Liver (tissue), 8 donors: ENCODE measurements at regions not wholly inside any gene's neighbourhood (a gene's known extent, or its start where the extent isn't known, plus 50 kb on each side); places are given as distances from the start of the nearest gene placed in this dataset.

Source experiments
- DNase-seq: peaks from one replicate; pipeline ENCODE4 v3.0.0-alpha.2; 2017; ENCODE audit warnings: low spot score
- H3K27ac ChIP-seq, 2 donors: one replicate each; pipeline ENCODE4 v1.7.0; 2013; ENCODE audit warnings: inconsistent platforms in 2 of 2, low read length in 2 of 2, control low read depth in 1 of 2, low read depth in 1 of 2, mild to moderate bottlenecking in 1 of 2
- H3K27me3 ChIP-seq, 4 donors: one replicate each; pipeline versions ENCODE4 v1.6.1 to v1.7.0; 2013; ENCODE audit warnings: low read length in 3 of 4, inconsistent platforms in 1 of 4, mild to moderate bottlenecking in 1 of 4, moderate library complexity in 1 of 4; ENCODE audit not compliant: control insufficient read depth in 4 of 4, insufficient read depth in 4 of 4
- H3K36me3 ChIP-seq, 4 donors: one replicate each; pipeline versions ENCODE4 v1.6.1 to v1.7.0; 2013; ENCODE audit warnings: low read length in 3 of 4, mild to moderate bottlenecking in 3 of 4, low read depth in 1 of 4, moderate library complexity in 1 of 4; ENCODE audit not compliant: control insufficient read depth in 4 of 4, insufficient read depth in 3 of 4
- H3K4me1 ChIP-seq, 4 donors: one replicate each; pipeline versions ENCODE4 v1.6.1 to v1.7.0; 2013; ENCODE audit warnings: low read length in 3 of 4, mild to moderate bottlenecking in 3 of 4, moderate library complexity in 1 of 4; ENCODE audit not compliant: control insufficient read depth in 4 of 4, insufficient read depth in 4 of 4
- H3K4me3 ChIP-seq, 3 donors: one replicate each; pipeline versions ENCODE4 v1.6.1 to v1.7.0; 2013; ENCODE audit warnings: low read length in 3 of 3, control low read depth in 1 of 3, low read depth in 1 of 3, mild to moderate bottlenecking in 1 of 3
- H3K9ac ChIP-seq, 2 donors: one replicate each; pipeline ENCODE4 v1.7.0; 2013; ENCODE audit warnings: low read length in 2 of 2, mild to moderate bottlenecking in 2 of 2, moderate library complexity in 2 of 2, control low read depth in 1 of 2, low read depth in 1 of 2
- H3K9me3 ChIP-seq, 4 donors: one replicate each; pipeline versions ENCODE4 v1.6.1 to v1.7.0; 2013; ENCODE audit warnings: low read length in 3 of 4; ENCODE audit not compliant: control insufficient read depth in 4 of 4
- ATF3 ChIP-seq: IDR thresholded peaks from 2 replicates; pipeline ENCODE4 v1.6.1; 2016; ENCODE audit warnings: antibody characterized with exemption
- EGR1 ChIP-seq, 2 donors: IDR thresholded peaks; 2 replicates each; pipeline ENCODE4 v1.6.1; 2016 to 2018; ENCODE audit warnings: antibody characterized with exemption in 2 of 2, low read depth in 2 of 2
- FOXA1 ChIP-seq: IDR thresholded peaks from 2 replicates; pipeline ENCODE4 v1.6.1; 2016; ENCODE audit warnings: antibody characterized with exemption
- FOXA2 ChIP-seq: IDR thresholded peaks from 2 replicates; pipeline ENCODE4 v1.6.1; 2016; ENCODE audit warnings: antibody characterized with exemption
- GABPA ChIP-seq, 2 donors: IDR thresholded peaks in 1 of 2; conservative IDR thresholded peaks in 1 of 2; 2 replicates each; pipeline ENCODE4 v1.6.1; 2016; ENCODE audit warnings: antibody characterized with exemption in 2 of 2, mild to moderate bottlenecking in 1 of 2, moderate library complexity in 1 of 2
- HNF4A ChIP-seq, 2 donors: conservative IDR thresholded peaks; 2 replicates each; pipeline ENCODE4 v1.6.1; 2016; ENCODE audit warnings: antibody characterized with exemption in 2 of 2, mild to moderate bottlenecking in 2 of 2
- HNF4G ChIP-seq: IDR thresholded peaks from 2 replicates; pipeline ENCODE4 v1.6.1; 2016; ENCODE audit warnings: antibody characterized with exemption
- JUND ChIP-seq, 2 donors: IDR thresholded peaks; 2 replicates each; pipeline ENCODE4 v1.6.1; 2016; ENCODE audit warnings: antibody characterized with exemption in 2 of 2
- MAX ChIP-seq: IDR thresholded peaks from 2 replicates; pipeline ENCODE4 v1.6.1; 2016; ENCODE audit warnings: antibody characterized with exemption
- NR2F2 ChIP-seq: IDR thresholded peaks from 2 replicates; pipeline ENCODE4 v1.6.1; 2016; ENCODE audit warnings: antibody characterized with exemption
- RAD21 ChIP-seq, 2 donors: IDR thresholded peaks; 2 replicates each; pipeline ENCODE4 v1.6.1; 2016; ENCODE audit warnings: antibody characterized with exemption in 2 of 2, mild to moderate bottlenecking in 2 of 2
- REST ChIP-seq: IDR thresholded peaks from 2 replicates; pipeline ENCODE4 v1.6.1; 2016; ENCODE audit warnings: antibody characterized with exemption, mild to moderate bottlenecking
- RXRA ChIP-seq, 2 donors: IDR thresholded peaks; 2 replicates each; pipeline ENCODE4 v1.6.1; 2017 to 2018; ENCODE audit warnings: antibody characterized with exemption in 2 of 2, mild to moderate bottlenecking in 1 of 2
- SP1 ChIP-seq: IDR thresholded peaks from 2 replicates; pipeline ENCODE4 v1.6.1; 2018; ENCODE audit warnings: antibody characterized with exemption, mild to moderate bottlenecking
- TAF1 ChIP-seq: conservative IDR thresholded peaks from 2 replicates; pipeline ENCODE4 v1.6.1; 2016; ENCODE audit warnings: antibody characterized with exemption, mild to moderate bottlenecking
- YY1 ChIP-seq: IDR thresholded peaks from 2 replicates; pipeline ENCODE4 v1.6.1; 2016; ENCODE audit warnings: antibody characterized with exemption, mild to moderate bottlenecking
- whole genome bisulfite sequencing: extraction: QIAGEN DNeasy Blood & Tissue Kit; methylation state at CpG from one replicate; pipeline ENCODE4 v1.1.7; 2013; 5-methylcytosine and 5-hydroxymethylcytosine counted together
- TF ChIP-seq, protein P1 (sequence below): fragments of 150-350 bp; IDR thresholded peaks from 2 replicates; pipeline ENCODE4 v1.5.1; 2017; ENCODE audit warnings: improper control_type of control experiment, low read depth, low read length; ENCODE audit not compliant: missing input control
- TF ChIP-seq, protein P2 (sequence below): IDR thresholded peaks from 2 replicates; pipeline ENCODE4 v1.6.1; 2016; ENCODE audit warnings: antibody characterized with exemption
- donor health status: healthy.
- donor health status: healthy.
- donor health status: healthy.
- donor health status: healthy.
- donor health status: healthy.

- TF ChIP-seq, protein P1, sequence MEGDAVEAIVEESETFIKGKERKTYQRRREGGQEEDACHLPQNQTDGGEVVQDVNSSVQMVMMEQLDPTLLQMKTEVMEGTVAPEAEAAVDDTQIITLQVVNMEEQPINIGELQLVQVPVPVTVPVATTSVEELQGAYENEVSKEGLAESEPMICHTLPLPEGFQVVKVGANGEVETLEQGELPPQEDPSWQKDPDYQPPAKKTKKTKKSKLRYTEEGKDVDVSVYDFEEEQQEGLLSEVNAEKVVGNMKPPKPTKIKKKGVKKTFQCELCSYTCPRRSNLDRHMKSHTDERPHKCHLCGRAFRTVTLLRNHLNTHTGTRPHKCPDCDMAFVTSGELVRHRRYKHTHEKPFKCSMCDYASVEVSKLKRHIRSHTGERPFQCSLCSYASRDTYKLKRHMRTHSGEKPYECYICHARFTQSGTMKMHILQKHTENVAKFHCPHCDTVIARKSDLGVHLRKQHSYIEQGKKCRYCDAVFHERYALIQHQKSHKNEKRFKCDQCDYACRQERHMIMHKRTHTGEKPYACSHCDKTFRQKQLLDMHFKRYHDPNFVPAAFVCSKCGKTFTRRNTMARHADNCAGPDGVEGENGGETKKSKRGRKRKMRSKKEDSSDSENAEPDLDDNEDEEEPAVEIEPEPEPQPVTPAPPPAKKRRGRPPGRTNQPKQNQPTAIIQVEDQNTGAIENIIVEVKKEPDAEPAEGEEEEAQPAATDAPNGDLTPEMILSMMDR = no peak
- TF ChIP-seq EGR1 (IDR thresholded peaks at IDR 0.05; ENCODE audit: low read depth in 2 of 2) = no peak
These were observed 871.8 kb downstream of the SLC4A3 start (continued) for GRCh38 chr2:220499225-220499624.

DNA sequence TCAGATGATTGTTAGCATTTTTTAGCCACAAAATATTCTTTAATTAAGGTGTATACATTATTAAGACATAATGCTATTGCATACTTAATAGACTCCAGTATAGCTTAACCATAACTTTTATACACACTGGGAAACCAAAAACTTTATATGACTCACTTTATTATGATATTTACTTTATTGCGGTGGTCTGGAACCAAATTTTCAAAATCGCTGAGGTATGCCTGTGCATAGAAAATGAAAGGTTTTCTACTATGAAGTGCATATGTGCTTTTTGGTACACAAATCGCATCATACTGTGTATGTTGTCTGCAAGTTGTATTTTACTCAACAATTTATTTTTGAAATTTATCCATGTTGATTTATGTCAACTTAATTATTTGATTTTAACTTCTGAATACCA, 875.1 kb downstream of the SLC4A3 start:
- DNase-seq = no peak
- Histone ChIP-seq H3K9ac (no peak overlapping the region), H3K27ac (no peak overlapping the region), H3K36me3 (no peaks in the 10 kb centered on the region), H3K27me3 (peaks cover 0 to 2% (median 0%) of the 10 kb centered on the region in 4 donors), H3K4me3 (no peak overlapping the region), H3K4me1 (no peaks in the 10 kb centered on the region), H3K9me3 (peaks cover 0 to 10% (median under 1%) of the 10 kb centered on the region in 4 donors)
- 86% methylated on average over 3 of the region's 3 CpGs for WGBS
- TF ChIP-seq YY1 = no peak
- TF ChIP-seq REST = no peak
- TF ChIP-seq, protein P1 = no peak
- no peak for TF ChIP-seq SP1
- TF ChIP-seq HNF4A (conservative IDR thresholded peaks at IDR 0.05) = no peak
- TF ChIP-seq EGR1 (IDR thresholded peaks at IDR 0.05; ENCODE audit: low read depth in 2 of 2) = no peak
- TF ChIP-seq FOXA1 = no peak
- TF ChIP-seq MAX = no peak
- no peak for TF ChIP-seq HNF4G
- no peak for TF ChIP-seq FOXA2
- no peak for TF ChIP-seq RAD21 (IDR thresholded peaks at IDR 0.05)
- TF ChIP-seq, protein P2, sequence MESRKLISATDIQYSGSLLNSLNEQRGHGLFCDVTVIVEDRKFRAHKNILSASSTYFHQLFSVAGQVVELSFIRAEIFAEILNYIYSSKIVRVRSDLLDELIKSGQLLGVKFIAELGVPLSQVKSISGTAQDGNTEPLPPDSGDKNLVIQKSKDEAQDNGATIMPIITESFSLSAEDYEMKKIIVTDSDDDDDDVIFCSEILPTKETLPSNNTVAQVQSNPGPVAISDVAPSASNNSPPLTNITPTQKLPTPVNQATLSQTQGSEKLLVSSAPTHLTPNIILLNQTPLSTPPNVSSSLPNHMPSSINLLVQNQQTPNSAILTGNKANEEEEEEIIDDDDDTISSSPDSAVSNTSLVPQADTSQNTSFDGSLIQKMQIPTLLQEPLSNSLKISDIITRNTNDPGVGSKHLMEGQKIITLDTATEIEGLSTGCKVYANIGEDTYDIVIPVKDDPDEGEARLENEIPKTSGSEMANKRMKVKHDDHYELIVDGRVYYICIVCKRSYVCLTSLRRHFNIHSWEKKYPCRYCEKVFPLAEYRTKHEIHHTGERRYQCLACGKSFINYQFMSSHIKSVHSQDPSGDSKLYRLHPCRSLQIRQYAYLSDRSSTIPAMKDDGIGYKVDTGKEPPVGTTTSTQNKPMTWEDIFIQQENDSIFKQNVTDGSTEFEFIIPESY = no peak
- no peak for TF ChIP-seq ATF3
- no peak for TF ChIP-seq RXRA (IDR thresholded peaks at IDR 0.05)
- no peak for TF ChIP-seq GABPA (IDR thresholded peaks at IDR 0.05 in 1 of 2, conservative IDR thresholded peaks at IDR 0.05 in 1 of 2)
- no peak for TF ChIP-seq JUND (IDR thresholded peaks at IDR 0.05)
- TF ChIP-seq NR2F2 = no peak
- no peak for TF ChIP-seq TAF1
